T47D (cell line): ENCODE measurements at regions not wholly inside any gene's neighbourhood (a gene's known extent, or its start where the extent isn't known, plus 50 kb on each side); places are given as distances from the start of the nearest gene placed in this dataset.
"Not testable (repeated sequence)": the region's sequence is repeated elsewhere in the genome, so short reads cannot be mapped to it uniquely, and the experiment has no call there.

Experiments
- DNase-seq, 2 experiments: peaks; one replicate each; pipeline versions ENCODE4 v3.0.0 to v3.0.0-alpha.2; 2011 to 2012; ENCODE audit warnings: low read depth in 1 of 2, low spot score in 1 of 2
- JUND ChIP-seq: IDR thresholded peaks from 2 replicates; pipeline ENCODE4 v1.6.1; 2012; ENCODE audit warnings: low read depth
- in situ Hi-C: cut with HindIII; loops from 2 replicates; pipeline ENCODE4 v1.10.0; 2016; ENCODE audit warnings: low sequenced_read_pairs, low pct_unique_long_range_greater_than_20kb

DNA sequence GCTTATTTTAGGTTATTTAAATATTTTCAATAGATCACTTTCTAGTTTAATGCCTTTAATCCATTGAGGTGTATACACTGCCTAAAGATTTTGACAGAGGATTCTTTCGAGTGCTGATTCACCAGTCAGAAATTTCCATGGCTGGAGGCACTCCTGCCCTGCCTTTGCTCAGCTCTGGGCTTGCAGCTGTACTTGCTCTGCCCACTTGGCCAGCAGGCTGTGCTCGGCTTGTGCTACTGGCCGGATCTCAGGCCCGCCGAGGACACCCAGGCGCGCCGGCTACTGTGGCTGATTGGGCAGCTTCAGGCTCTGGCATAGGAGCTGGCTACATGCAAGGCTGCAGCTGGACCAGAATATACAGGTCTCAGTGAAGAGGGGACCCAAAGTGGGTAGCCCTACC, 675.1 kb upstream of the MMS22L start:
- TF ChIP-seq JUND, result no peak
- in situ Hi-C loops, result no loop called here

GRCh38 chr6:97963193-97963592, 680.2 kb upstream of the MMS22L start:
- in situ Hi-C loops, result no loop called here
- DNase-seq, result no peak
- no peak for TF ChIP-seq JUND

More for the DNA sequence above, 675.1 kb upstream of the MMS22L start:
- DNase-seq, result peak; percentile 1 to 59

- in situ Hi-C loops, result no loop called here
- no peak for TF ChIP-seq JUND
- no peak for DNase-seq
Measured at GRCh38 chr6:97969065-97969464, 686.0 kb upstream of the MMS22L start.

GRCh38 chr6:97977084-97977483, 694.1 kb upstream of the MMS22L start:
- TF ChIP-seq JUND, result no peak
- no peak for DNase-seq
- in situ Hi-C loops, result no loop called here

DNA sequence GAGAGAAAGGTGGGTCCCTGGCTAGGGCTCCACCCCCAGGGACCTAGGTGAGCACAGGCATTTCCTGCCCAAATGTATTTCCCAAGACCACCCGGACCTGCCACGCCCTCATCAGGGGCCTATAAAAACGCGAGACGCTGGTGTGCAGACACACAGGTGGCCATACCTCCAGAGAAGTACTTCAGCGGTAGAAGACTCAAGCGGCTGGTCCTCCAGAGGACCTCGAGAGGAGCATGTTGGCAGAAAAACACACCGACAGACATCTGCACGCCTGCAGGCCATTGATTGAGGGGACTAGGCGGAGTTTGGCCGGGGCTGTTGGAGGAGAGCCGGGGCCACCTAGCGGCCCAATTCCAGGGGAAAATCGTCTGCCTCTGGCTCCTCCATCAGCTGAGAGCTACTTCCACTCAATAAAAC, 695.8 kb upstream of the MMS22L start:
- no peak for TF ChIP-seq JUND
- in situ Hi-C loops, result no loop called here
- peak; percentile 4 to 55 for DNase-seq

GRCh38 chr6:97979285-97979684, 696.3 kb upstream of the MMS22L start:
- DNase-seq, in situ Hi-C loops: not testable (repeated sequence)

GRCh38 chr6:97989451-97989850, 706.4 kb upstream of the MMS22L start:
- DNase-seq, result no peak
- in situ Hi-C loops, result no loop called here
- TF ChIP-seq JUND, result no peak

DNA sequence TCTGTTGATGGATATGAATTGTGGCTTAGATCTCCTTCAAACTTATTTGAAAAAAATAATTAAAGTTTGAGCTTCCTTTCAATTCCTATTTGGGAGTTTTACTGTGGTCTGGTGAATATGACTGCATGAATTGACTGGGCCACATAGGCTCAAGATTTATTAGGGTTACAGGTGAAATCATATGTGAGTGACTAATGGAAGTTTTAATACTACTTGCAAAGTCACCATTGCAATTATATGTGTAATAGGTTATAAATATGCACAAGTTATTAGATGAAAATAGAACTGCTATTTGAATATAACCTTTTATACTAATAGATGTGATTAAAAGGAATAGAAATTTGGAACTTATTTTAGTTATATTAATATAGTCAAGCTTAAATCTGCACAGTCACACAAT, 712.1 kb upstream of the MMS22L start:
- in situ Hi-C loops, result no loop called here
- no peak for TF ChIP-seq JUND
- DNase-seq, result no peak

GRCh38 chr6:98002678-98003077, 719.7 kb upstream of the MMS22L start:
- TF ChIP-seq JUND, result no peak
- DNase-seq, result no peak
- in situ Hi-C loops, result no loop called here

DNA sequence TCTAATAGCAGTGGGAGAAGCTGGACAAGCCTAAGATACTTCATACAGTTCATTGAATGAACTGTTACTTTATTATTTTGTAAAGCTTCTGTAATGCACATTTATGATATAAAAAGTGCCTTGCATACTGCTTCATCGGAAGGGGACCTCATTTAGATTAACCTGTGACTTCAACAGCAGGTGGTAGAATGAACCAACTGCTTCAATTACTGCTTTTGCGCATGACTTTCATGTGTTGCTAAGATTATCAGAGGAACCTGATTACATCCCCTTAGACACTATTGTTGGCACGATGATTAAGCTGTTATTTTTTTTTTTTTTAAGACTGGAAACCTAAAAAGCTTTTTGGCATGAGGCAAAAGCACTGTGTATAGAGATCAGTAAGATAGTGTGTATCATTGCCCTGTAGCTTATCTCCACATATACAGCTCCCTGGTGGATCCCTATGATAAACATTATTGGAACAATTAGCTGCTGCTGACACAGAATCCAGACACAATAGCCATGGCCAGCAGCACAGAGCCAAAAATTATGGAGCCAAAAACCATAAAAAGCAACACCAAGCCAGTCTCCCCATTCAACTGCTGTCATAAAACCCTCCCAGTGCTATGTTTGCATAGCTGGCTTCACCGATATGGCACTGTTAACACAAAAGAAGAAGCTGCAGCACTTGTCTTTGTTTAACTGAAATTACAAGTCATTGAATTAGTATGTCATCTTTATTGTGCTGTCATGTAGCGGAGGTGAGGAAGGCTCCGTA, 731.6 kb upstream of the MMS22L start:
- no peak for DNase-seq
- TF ChIP-seq JUND, result no peak
- in situ Hi-C loops, result no loop called here

- no peak for DNase-seq
- TF ChIP-seq JUND, result no peak
- in situ Hi-C loops, result no loop called here
Measured at GRCh38 chr6:98016565-98016964, 733.5 kb upstream of the MMS22L start.

GRCh38 chr6:98020222-98020621, 737.2 kb upstream of the MMS22L start:
- TF ChIP-seq JUND, result no peak
- in situ Hi-C loops, result no loop called here
- DNase-seq, result no peak

DNA sequence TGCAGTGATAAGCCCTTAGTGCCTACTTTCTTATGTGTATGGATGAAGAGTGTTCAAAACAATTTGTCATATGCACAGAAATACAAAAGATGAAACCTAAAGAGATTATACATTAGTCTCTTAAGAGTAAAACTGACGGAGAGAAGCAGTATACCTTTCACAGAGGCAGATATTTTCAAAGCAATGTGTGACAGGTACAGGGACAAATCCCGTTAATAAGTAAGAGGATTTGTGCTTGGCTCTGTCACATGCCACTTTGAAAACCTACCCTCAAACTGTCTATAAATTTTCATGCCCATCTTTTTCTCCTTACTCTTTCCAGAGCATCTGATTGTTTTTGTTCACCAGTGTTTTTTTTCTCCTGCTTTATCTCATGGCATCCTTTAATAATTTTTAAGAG, 741.3 kb upstream of the MMS22L start:
- no peak for DNase-seq
- in situ Hi-C loops, result no loop called here
- no peak for TF ChIP-seq JUND

DNA sequence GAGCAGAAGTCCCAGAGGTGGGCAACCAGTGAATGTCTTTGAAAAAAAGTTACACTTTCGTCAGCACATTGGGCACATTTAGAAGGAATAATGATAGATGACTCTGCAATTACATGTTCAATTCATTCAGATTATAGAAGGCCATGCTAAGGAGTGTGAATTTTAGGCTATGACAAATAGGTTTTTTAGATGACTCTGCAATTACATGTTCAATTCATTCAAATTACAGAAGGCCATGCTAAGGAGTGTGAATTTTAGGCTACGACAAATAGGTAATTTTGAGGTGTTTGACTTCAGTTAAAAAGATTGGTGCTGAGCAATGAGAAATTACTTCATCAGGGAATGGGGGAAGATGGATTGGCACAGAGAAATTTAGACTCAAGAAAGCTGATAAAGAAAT, 744.9 kb upstream of the MMS22L start:
- TF ChIP-seq JUND, result no peak
- DNase-seq, result no peak
- in situ Hi-C loops, result no loop called here
